ENCODE measurements at regions not wholly inside any gene's neighbourhood (a gene's known extent, or its start where the extent isn't known, plus 50 kb on each side); places are given as distances from the start of the nearest gene placed in this dataset.
"Not testable (repeated sequence)": the region's sequence is repeated elsewhere in the genome, so short reads cannot be mapped to it uniquely, and the experiment has no call there.

- no peak overlapping the region for H3K4me3 Mint-ChIP-seq (ENCODE audit: unreplicated experiment)
- H3K36me3 Mint-ChIP-seq (ENCODE audit: unreplicated experiment) = no peaks in the 10 kb centered on the region
- no peak for DNase-seq (ENCODE audit: extremely low spot score, unreplicated experiment)
- H3K27me3 Mint-ChIP-seq (ENCODE audit: unreplicated experiment) = peaks cover 37% of the 10 kb centered on the region
- H3K4me1 Mint-ChIP-seq (ENCODE audit: unreplicated experiment) = peaks cover 8% of the 10 kb centered on the region
- TF ChIP-seq CTCF (IDR thresholded peaks at IDR 0.05) = no peak
- H3K9me3 Mint-ChIP-seq (ENCODE audit: unreplicated experiment) = peaks cover 7% of the 10 kb centered on the region
- no peak overlapping the region for H3K27ac Mint-ChIP-seq (ENCODE audit: unreplicated experiment)
Measured at GRCh38 chr1:25116832-25117231, 115.5 kb downstream of the SYF2 start.

- not testable (repeated sequence) for H3K4me3 Mint-ChIP-seq (ENCODE audit: unreplicated experiment); H3K27ac Mint-ChIP-seq (ENCODE audit: unreplicated experiment); H3K4me1 Mint-ChIP-seq (ENCODE audit: unreplicated experiment); DNase-seq (ENCODE audit: extremely low spot score, unreplicated experiment); H3K36me3 Mint-ChIP-seq (ENCODE audit: unreplicated experiment); H3K9me3 Mint-ChIP-seq (ENCODE audit: unreplicated experiment)
- peaks cover 44% of the 10 kb centered on the region for H3K27me3 Mint-ChIP-seq (ENCODE audit: unreplicated experiment)
Measured at GRCh38 chr1:25116117-25116516, 116.2 kb downstream of the SYF2 start.

GRCh38 chr1:25113731-25114130 is 118.6 kb downstream of the SYF2 start:
- H3K36me3 Mint-ChIP-seq (ENCODE audit: unreplicated experiment) = no peaks in the 10 kb centered on the region
- DNase-seq (ENCODE audit: extremely low spot score, unreplicated experiment) = no peak
- no peak overlapping the region for H3K4me3 Mint-ChIP-seq (ENCODE audit: unreplicated experiment)
- peaks cover 16% of the 10 kb centered on the region for H3K9me3 Mint-ChIP-seq (ENCODE audit: unreplicated experiment)
- TF ChIP-seq CTCF (IDR thresholded peaks at IDR 0.05) = no peak
- no peak overlapping the region for H3K27ac Mint-ChIP-seq (ENCODE audit: unreplicated experiment)
- H3K4me1 Mint-ChIP-seq (ENCODE audit: unreplicated experiment) = no peaks in the 10 kb centered on the region
- H3K27me3 Mint-ChIP-seq (ENCODE audit: unreplicated experiment) = peaks cover 54% of the 10 kb centered on the region

GRCh38 chr1:25113086-25113485 is 119.2 kb downstream of the SYF2 start:
- no peak overlapping the region for H3K27ac Mint-ChIP-seq (ENCODE audit: unreplicated experiment)
- peaks cover 54% of the 10 kb centered on the region for H3K27me3 Mint-ChIP-seq (ENCODE audit: unreplicated experiment)
- H3K36me3 Mint-ChIP-seq (ENCODE audit: unreplicated experiment) = no peaks in the 10 kb centered on the region
- no peak for TF ChIP-seq CTCF (IDR thresholded peaks at IDR 0.05)
- H3K4me3 Mint-ChIP-seq (ENCODE audit: unreplicated experiment) = no peak overlapping the region
- no peak for DNase-seq (ENCODE audit: extremely low spot score, unreplicated experiment)
- H3K4me1 Mint-ChIP-seq (ENCODE audit: unreplicated experiment) = no peaks in the 10 kb centered on the region
- H3K9me3 Mint-ChIP-seq (ENCODE audit: unreplicated experiment) = peaks cover 16% of the 10 kb centered on the region

- Mint-ChIP-seq H3K4me3 (ENCODE audit: unreplicated experiment) (no peak overlapping the region), H3K9me3 (ENCODE audit: unreplicated experiment) (peaks cover 12% of the 10 kb centered on the region), H3K27ac (ENCODE audit: unreplicated experiment) (no peak overlapping the region), H3K4me1 (ENCODE audit: unreplicated experiment) (no peaks in the 10 kb centered on the region), H3K27me3 (ENCODE audit: unreplicated experiment) (peaks cover 54% of the 10 kb centered on the region), H3K36me3 (ENCODE audit: unreplicated experiment) (no peaks in the 10 kb centered on the region)
- TF ChIP-seq CTCF (IDR thresholded peaks at IDR 0.05) = no peak
- DNase-seq (ENCODE audit: extremely low spot score, unreplicated experiment) = no peak
Measured at GRCh38 chr1:25112400-25112799, 119.9 kb downstream of the SYF2 start.

GRCh38 chr1:25111706-25112105 is 120.6 kb downstream of the SYF2 start:
- Mint-ChIP-seq H3K9me3 (ENCODE audit: unreplicated experiment) (peaks cover 9% of the 10 kb centered on the region), H3K4me3 (ENCODE audit: unreplicated experiment) (no peak overlapping the region), H3K36me3 (ENCODE audit: unreplicated experiment) (no peaks in the 10 kb centered on the region), H3K27me3 (ENCODE audit: unreplicated experiment) (peaks cover 56% of the 10 kb centered on the region), H3K27ac (ENCODE audit: unreplicated experiment) (no peak overlapping the region), H3K4me1 (ENCODE audit: unreplicated experiment) (no peaks in the 10 kb centered on the region)
- TF ChIP-seq CTCF (IDR thresholded peaks at IDR 0.05) = no peak
- DNase-seq (ENCODE audit: extremely low spot score, unreplicated experiment) = no peak

Data from osteocyte (in vitro differentiated cells).